GM12865 (cell line): ENCODE measurements at regions not wholly inside any gene's neighbourhood (a gene's known extent, or its start where the extent isn't known, plus 50 kb on each side); places are given as distances from the start of the nearest gene placed in this dataset.

ENCODE experiments used
- DNase-seq: peaks from one replicate; pipeline ENCODE4 v3.0.0; 2010; ENCODE audit warnings: low read depth
- H3K4me3 ChIP-seq: 2 replicates; pipeline ENCODE4 v1.5.1; 2011; ENCODE audit warnings: mild to moderate bottlenecking, low read depth, low read length, control low read depth
- TF ChIP-seq, protein P1 (sequence below): IDR thresholded peaks from 2 replicates; pipeline ENCODE4 v1.5.1; 2011; ENCODE audit warnings: low read length, control low read depth, low read depth, inconsistent platforms; ENCODE audit not compliant: insufficient read depth; ENCODE audit errors: missing control alignments

DNA sequence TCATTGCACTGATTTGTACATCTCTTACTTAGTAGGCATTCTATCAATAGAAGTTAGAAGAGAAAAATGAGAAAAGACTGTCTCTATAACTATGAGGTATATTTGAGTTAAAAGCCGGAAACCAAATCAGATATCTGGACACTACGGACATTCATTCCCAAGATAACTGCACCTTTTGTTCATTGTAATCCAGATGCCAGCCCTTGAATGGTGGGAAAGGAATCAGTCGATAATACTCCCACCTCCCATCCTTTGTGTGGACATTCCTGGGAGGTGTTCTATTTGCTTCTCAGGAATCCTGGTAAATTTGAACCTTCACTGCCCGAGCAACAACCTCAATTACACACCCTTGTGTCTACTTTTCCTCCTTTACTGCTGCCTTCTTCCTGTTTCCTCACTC lies 225.2 kb downstream of the CHD9NB start:
- DNase-seq = no peak
- no peak overlapping the region for H3K4me3 ChIP-seq
- TF ChIP-seq, protein P1, sequence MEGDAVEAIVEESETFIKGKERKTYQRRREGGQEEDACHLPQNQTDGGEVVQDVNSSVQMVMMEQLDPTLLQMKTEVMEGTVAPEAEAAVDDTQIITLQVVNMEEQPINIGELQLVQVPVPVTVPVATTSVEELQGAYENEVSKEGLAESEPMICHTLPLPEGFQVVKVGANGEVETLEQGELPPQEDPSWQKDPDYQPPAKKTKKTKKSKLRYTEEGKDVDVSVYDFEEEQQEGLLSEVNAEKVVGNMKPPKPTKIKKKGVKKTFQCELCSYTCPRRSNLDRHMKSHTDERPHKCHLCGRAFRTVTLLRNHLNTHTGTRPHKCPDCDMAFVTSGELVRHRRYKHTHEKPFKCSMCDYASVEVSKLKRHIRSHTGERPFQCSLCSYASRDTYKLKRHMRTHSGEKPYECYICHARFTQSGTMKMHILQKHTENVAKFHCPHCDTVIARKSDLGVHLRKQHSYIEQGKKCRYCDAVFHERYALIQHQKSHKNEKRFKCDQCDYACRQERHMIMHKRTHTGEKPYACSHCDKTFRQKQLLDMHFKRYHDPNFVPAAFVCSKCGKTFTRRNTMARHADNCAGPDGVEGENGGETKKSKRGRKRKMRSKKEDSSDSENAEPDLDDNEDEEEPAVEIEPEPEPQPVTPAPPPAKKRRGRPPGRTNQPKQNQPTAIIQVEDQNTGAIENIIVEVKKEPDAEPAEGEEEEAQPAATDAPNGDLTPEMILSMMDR = no peak

DNA sequence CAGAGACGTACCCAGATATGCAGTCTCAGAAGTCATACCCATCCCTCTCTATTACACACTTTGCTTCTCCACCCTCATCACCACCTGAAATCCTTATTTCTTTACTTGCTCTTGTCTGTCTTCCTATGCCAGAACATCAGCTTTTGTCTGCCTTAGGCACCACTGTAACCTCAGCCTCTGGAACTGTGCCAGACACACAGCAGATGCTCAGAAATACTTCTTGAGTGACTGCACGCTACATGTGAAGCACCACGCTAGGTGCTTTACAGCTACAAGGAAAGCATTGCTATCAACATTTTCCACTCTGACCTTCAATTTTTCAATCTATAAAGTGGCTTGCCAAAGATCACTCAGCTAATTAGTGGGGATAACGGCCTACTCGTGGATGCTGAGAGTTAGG lies 226.8 kb downstream of the CHD9NB start:
- TF ChIP-seq, protein P1 = no peak
- H3K4me3 ChIP-seq = no peak overlapping the region
- no peak for DNase-seq

DNA sequence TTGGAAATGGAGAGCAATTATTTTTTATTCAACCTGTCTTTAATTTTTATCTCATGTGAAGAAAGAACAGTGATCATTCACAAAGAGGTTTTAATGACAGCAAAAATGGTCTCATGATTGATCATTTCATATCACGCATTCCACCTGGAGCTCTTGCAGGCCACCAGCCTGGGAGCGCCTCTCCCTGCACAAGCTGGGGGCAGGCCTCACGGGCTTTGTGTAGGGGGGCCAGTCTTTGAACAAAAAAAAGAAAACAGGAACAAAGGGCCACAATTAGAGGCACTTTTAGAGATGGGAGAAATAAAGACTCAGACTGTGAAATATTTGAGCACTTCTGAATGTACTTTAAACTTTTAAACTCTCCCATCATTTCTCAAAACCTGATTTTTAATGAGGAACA lies 232.9 kb downstream of the CHD9NB start:
- DNase-seq = no peak
- no peak overlapping the region for H3K4me3 ChIP-seq
- TF ChIP-seq, protein P1 = no peak

DNA sequence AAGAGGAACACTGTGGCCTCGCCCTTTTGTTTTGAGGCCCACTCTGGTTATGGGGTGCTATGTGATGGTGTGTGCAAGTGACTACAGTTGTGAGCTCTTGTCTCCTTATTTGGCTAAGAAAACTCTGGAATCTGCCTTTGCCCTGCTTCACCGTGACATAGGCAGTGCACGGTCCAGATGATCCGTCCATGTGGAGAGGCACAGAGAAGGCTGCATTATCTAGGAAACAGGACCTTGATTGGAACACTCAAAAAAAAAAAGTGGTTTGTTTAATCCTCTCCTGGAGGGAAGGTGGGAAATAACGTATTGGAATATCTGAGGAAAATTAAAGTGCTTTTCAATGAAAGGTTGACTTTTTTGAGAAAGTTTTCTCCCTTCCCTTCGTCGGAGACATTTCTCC lies 233.3 kb downstream of the CHD9NB start:
- DNase-seq = no peak
- TF ChIP-seq, protein P1 = no peak
- H3K4me3 ChIP-seq = no peak overlapping the region

DNA sequence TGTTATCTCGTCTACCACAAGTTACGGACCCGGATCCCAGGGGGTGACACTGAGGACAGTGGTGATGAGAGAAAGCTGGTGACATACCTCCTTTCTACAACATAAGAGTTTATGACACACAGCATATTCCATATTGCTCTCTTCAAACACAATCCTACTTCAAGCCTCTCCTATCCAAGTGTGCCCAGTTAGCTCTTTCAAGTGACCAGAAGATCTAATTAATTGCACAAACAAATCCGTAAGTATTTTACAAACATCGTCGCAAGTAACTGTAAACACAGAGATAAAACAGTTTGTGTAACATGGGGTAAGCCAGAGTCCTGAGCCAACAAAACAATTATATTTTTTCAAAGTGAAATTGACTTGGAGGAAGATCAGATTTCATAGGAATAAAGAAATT lies 235.0 kb downstream of the CHD9NB start:
- TF ChIP-seq, protein P1 = no peak
- no peak overlapping the region for H3K4me3 ChIP-seq

DNA sequence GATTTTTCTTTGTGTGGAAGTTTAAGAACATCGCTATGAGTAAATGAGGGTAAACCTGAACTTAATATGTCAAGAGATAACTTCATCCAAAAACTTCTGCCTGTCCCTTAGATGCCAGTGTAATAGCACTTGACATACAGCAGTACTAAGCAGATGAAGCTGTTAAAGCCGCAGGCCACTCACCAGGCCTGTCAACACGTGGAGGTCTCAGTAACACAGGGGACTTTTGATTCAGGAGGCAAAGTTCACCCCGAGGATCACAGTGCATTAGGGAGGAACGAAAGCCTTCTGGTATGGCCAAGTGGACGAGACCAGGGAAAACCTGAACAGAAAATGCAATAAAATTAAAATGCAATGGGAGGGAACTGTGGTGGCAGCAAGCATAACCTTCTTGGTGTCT lies 235.7 kb downstream of the CHD9NB start:
- no peak overlapping the region for H3K4me3 ChIP-seq
- no peak for DNase-seq
- TF ChIP-seq, protein P1 = no peak

More for the DNA sequence above, 235.0 kb downstream of the CHD9NB start:
- DNase-seq = no peak
